GM18511 (cell line): ENCODE measurements at regions not wholly inside any gene's neighbourhood (a gene's known extent, or its start where the extent isn't known, plus 50 kb on each side); places are given as distances from the start of the nearest gene placed in this dataset.
"Not testable (repeated sequence)": the region's sequence is repeated elsewhere in the genome, so short reads cannot be mapped to it uniquely, and the experiment has no call there.

Source experiments
- ATAC-seq: cut with Tn5 transposase; IDR thresholded peaks from one replicate; pipeline ENCODE4 v1.9.1; 2021; ENCODE audit warnings: mild to moderate bottlenecking, moderate library complexity; ENCODE audit not compliant: unreplicated experiment

GRCh38 chr6:28621268-28621667 is 95.6 kb downstream of the GPX5 start:
- not testable (repeated sequence) for ATAC-seq

GRCh38 chr6:28623242-28623641 is 97.6 kb downstream of the GPX5 start:
- not testable (repeated sequence) for ATAC-seq

GRCh38 chr6:28626386-28626785 is 100.7 kb downstream of the GPX5 start:
- ATAC-seq: not testable (repeated sequence)

GRCh38 chr6:28632326-28632851 is 106.7 kb downstream of the GPX5 start:
- no peak for ATAC-seq

GRCh38 chr6:28633445-28634215 is 107.9 kb downstream of the GPX5 start:
- ATAC-seq: no peak

GRCh38 chr6:28634411-28634760 is 108.7 kb downstream of the GPX5 start:
- ATAC-seq: no peak

GRCh38 chr6:28634761-28635546 is 109.3 kb downstream of the GPX5 start:
- ATAC-seq: no peak

GRCh38 chr6:28635547-28636158 is 110.0 kb downstream of the GPX5 start:
- no peak for ATAC-seq

- ATAC-seq: no peak
Measured at GRCh38 chr6:28638787-28639430, 113.2 kb downstream of the GPX5 start.

GRCh38 chr6:28639445-28640290 is 114.0 kb downstream of the GPX5 start:
- not testable (repeated sequence) for ATAC-seq

GRCh38 chr6:28643017-28643740 is 117.5 kb downstream of the GPX5 start:
- ATAC-seq: no peak

GRCh38 chr6:28646650-28647049 is 121.0 kb downstream of the GPX5 start:
- no peak for ATAC-seq

GRCh38 chr6:28648035-28648877 is 122.6 kb downstream of the GPX5 start:
- ATAC-seq: no peak

- ATAC-seq: no peak
Measured at GRCh38 chr6:28648878-28649375, 123.2 kb downstream of the GPX5 start.

- ATAC-seq: no peak
Measured at GRCh38 chr6:28651161-28651560, 125.5 kb downstream of the GPX5 start.

GRCh38 chr6:28653876-28654275 is 128.2 kb downstream of the GPX5 start:
- no peak for ATAC-seq

- no peak for ATAC-seq
Measured at GRCh38 chr6:28655164-28655563, 129.5 kb downstream of the GPX5 start.

GRCh38 chr6:28656715-28657114 is 131.0 kb downstream of the GPX5 start:
- ATAC-seq: no peak
